ENCODE measurements at regions not wholly inside any gene's neighbourhood (a gene's known extent, or its start where the extent isn't known, plus 50 kb on each side); places are given as distances from the start of the nearest gene placed in this dataset.

DNA sequence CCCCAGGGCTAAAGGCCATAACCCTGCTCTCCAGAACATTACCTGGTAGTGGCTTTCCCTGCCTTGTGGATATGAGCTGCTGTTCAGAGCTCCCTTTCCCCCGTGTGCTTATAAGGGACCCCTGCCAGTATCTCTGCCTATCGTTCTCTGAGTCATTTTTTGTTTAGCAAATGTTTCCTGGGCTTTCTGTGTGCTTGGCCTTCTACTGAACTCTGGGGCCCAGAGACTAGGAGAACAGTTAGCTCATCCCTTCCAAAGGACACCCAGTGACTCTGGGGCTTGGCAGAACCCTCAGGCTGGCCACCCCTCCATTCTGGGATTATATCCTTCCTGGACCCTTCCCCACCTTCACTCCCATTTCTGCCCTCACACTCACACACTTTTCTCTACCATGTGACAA, 80.8 kb upstream of the POU3F1 start:
- H3K4me1 ChIP-seq (ENCODE audit: control insufficient read depth in 3 of 3, insufficient read depth in 3 of 3, low read length in 3 of 3) = peaks cover 0 to 12% (median 9%) of the 10 kb centered on the region in 3 donors
- H3K27me3 ChIP-seq (ENCODE audit: control insufficient read depth in 3 of 3, insufficient read depth in 3 of 3, low read length in 3 of 3) = peaks cover 4 to 14% (median 8%) of the 10 kb centered on the region in 3 donors
- no peaks in the 10 kb centered on the region for H3K36me3 ChIP-seq (ENCODE audit: control insufficient read depth in 3 of 3, insufficient read depth in 3 of 3, low read length in 3 of 3)
- no peak overlapping the region for H3K4me3 ChIP-seq (ENCODE audit: low read length in 3 of 3)
- no peak overlapping the region for H3K9ac ChIP-seq (ENCODE audit: low read depth in 1 of 3, low read length in 3 of 3)
- no peak overlapping the region for H3K27ac ChIP-seq (ENCODE audit: low read depth, low read length)
- H3K9me3 ChIP-seq (ENCODE audit: control insufficient read depth in 3 of 3, low read length in 3 of 3) = no peaks in the 10 kb centered on the region

DNA sequence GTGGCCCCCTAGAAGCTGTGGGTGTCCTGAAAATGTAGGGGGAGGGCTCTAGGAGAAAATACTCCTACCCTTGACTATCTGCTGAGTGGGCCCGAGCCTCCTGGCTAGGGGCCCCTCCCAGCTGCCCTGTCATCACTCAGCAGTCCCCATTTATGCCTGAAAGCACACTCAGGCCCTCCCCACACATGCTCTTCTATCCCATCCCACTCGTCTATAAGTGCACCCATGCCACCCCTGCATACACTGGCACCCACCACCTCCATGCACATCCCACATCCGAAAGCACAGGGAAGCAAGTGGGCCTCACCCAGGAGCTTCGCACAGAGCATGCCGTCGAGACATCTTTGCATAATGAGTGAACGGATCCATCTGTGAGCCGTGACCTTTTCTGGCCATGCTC, 80.4 kb upstream of the POU3F1 start:
- H3K36me3 ChIP-seq (ENCODE audit: control insufficient read depth in 3 of 3, insufficient read depth in 3 of 3, low read length in 3 of 3) = no peaks in the 10 kb centered on the region
- no peak overlapping the region for H3K9ac ChIP-seq (ENCODE audit: low read depth in 1 of 3, low read length in 3 of 3)
- no peak overlapping the region for H3K4me3 ChIP-seq (ENCODE audit: low read length in 3 of 3)
- no peak overlapping the region for H3K27ac ChIP-seq (ENCODE audit: low read depth, low read length)
- no peaks in the 10 kb centered on the region for H3K9me3 ChIP-seq (ENCODE audit: control insufficient read depth in 3 of 3, low read length in 3 of 3)
- H3K4me1 ChIP-seq (ENCODE audit: control insufficient read depth in 3 of 3, insufficient read depth in 3 of 3, low read length in 3 of 3) = peaks cover 0 to 12% (median 9%) of the 10 kb centered on the region in 3 donors
- H3K27me3 ChIP-seq (ENCODE audit: control insufficient read depth in 3 of 3, insufficient read depth in 3 of 3, low read length in 3 of 3) = peaks cover 3 to 14% (median 4%) of the 10 kb centered on the region in 3 donors

DNA sequence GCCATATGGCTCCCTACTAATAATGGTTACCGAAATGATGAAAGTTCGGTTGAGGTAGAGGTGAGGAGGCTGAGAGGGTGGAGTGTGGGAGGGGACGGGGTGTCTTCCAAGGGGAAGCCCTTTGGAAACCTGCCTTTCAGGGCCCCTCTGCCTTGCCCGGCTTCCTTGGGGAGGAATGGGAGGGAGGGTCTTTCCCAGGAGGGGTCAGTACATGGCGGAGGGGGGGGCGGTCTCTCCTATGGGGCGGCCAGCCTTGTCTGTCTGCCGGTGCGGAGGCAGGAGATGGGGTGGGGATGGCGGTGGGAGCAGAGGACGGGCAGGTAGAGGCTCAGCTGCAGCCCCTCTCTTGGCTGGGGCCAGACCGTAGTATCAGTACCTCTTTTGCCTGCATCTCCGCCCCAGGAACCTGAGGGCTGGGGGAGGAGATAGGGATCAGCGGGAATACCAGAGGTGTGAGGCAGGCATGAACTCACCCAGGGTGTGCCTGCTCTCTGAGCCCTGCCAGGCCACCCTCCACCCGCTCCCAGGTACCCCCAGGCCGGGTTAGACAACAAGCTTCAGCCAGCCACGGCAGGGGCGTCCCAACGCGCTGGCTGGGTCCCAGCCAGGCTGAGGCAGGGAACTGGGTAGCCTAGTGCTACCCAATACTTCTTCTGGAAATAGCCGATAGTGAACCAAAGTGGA, 79.4 kb upstream of the POU3F1 start:
- peaks cover 0 to 3% (median under 1%) of the 10 kb centered on the region in 3 donors for H3K4me1 ChIP-seq (ENCODE audit: control insufficient read depth in 3 of 3, insufficient read depth in 3 of 3, low read length in 3 of 3)
- H3K4me3 ChIP-seq (ENCODE audit: low read length in 3 of 3) = no peak overlapping the region
- H3K9me3 ChIP-seq (ENCODE audit: control insufficient read depth in 3 of 3, low read length in 3 of 3) = no peaks in the 10 kb centered on the region
- H3K27me3 ChIP-seq (ENCODE audit: control insufficient read depth in 3 of 3, insufficient read depth in 3 of 3, low read length in 3 of 3) = peaks cover 0 to 11% (median 0%) of the 10 kb centered on the region in 3 donors
- H3K9ac ChIP-seq (ENCODE audit: low read depth in 1 of 3, low read length in 3 of 3) = no peak overlapping the region
- no peaks in the 10 kb centered on the region for H3K36me3 ChIP-seq (ENCODE audit: control insufficient read depth in 3 of 3, insufficient read depth in 3 of 3, low read length in 3 of 3)
- no peak overlapping the region for H3K27ac ChIP-seq (ENCODE audit: low read depth, low read length)

DNA sequence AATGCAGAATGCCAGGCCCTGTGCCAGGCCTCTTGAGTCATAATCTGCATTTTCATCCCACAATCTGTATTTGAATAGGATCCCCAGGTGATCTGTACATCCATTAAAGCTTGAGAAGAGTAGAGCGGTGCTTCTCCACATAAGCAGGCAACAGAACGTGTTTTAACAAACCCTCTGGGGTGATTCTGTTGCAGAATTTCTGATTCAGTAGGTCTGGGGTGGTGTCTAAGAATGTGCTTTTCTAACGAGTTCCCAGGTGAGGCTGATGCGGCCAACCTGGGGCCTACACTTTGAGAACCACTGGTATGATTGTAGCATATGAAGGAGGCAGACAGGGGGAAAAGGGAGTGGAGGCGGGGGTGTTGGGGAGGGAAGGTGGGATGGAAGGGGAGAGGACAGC, 78.4 kb upstream of the POU3F1 start:
- Histone ChIP-seq H3K36me3 (ENCODE audit: control insufficient read depth in 3 of 3, insufficient read depth in 3 of 3, low read length in 3 of 3) (no peaks in the 10 kb centered on the region), H3K4me3 (ENCODE audit: low read length in 3 of 3) (no peak overlapping the region), H3K4me1 (ENCODE audit: control insufficient read depth in 3 of 3, insufficient read depth in 3 of 3, low read length in 3 of 3) (no peaks in the 10 kb centered on the region), H3K27ac (ENCODE audit: low read depth, low read length) (no peak overlapping the region), H3K27me3 (ENCODE audit: control insufficient read depth in 3 of 3, insufficient read depth in 3 of 3, low read length in 3 of 3) (peaks cover 0 to 11% (median 0%) of the 10 kb centered on the region in 3 donors), H3K9ac (ENCODE audit: low read depth in 1 of 3, low read length in 3 of 3) (no peak overlapping the region), H3K9me3 (ENCODE audit: control insufficient read depth in 3 of 3, low read length in 3 of 3) (no peaks in the 10 kb centered on the region)

DNA sequence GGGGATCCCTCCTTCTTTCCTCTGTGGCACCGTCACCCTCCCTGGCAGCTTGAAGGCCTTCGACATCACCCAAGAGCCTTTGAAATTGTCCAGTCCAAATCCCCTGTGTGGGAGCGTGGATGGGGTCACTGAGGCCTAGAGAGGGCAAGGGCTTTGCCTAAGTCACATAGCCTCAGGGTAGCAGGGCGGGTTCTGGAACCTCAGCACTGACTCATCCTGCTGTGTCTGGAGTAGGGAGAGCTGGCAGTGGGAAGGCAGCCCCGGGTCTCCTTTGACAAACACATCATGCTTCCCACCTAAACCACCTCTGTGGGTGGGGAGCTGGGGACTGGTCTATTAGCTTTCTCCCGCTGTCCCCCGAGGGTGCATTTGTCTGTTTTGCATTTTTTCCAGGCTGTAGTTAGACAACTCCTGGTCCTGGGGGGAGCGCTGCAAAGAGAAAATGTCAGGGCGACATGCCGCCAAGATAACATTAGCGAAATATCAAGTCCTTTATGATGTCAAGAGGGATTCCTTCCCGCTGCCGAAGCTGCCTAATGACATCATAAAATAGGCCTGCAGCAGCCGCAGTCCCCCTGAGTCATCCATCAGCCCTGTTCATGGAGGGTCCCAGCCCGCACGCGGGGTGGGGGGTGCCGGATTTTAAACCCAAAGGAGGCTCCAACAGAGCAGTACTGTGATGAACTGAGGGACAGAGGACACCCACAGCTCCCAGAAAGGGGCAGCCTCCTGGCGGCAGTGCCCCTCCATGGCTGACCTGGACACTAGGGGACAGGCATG, 77.0 kb upstream of the POU3F1 start:
- Histone ChIP-seq H3K36me3 (ENCODE audit: control insufficient read depth in 3 of 3, insufficient read depth in 3 of 3, low read length in 3 of 3) (no peaks in the 10 kb centered on the region), H3K4me1 (ENCODE audit: control insufficient read depth in 3 of 3, insufficient read depth in 3 of 3, low read length in 3 of 3) (peaks cover 0 to 3% (median 0%) of the 10 kb centered on the region in 3 donors), H3K4me3 (ENCODE audit: low read length in 3 of 3) (no peak overlapping the region), H3K9ac (ENCODE audit: low read depth in 1 of 3, low read length in 3 of 3) (no peak overlapping the region), H3K9me3 (ENCODE audit: control insufficient read depth in 3 of 3, low read length in 3 of 3) (no peaks in the 10 kb centered on the region), H3K27ac (ENCODE audit: low read depth, low read length) (no peak overlapping the region), H3K27me3 (ENCODE audit: control insufficient read depth in 3 of 3, insufficient read depth in 3 of 3, low read length in 3 of 3) (peaks cover 0 to 13% (median 0%) of the 10 kb centered on the region in 3 donors)

DNA sequence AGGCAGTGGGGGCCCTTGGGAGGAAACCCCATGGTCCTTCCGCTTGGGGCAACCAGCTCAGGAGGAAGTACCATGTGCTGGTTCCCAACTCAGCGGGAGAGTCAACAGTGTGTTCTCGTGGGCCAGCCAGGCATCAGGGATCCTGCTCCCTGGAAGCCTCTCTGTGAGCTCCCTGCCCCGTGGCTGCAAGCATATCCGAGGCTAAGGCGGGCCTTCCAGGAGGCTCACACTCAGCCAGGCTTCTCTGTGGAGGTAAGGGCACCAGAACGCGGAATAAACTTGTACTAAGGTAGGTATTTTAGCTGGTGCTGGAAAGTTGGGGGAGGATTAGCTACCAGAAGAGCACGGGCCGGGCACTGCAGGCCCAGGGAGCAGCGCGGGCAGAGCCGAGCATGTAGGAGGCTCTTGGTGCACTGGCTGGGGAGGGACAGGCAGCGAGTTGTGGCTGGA, 74.7 kb upstream of the POU3F1 start:
- H3K4me1 ChIP-seq (ENCODE audit: control insufficient read depth in 3 of 3, insufficient read depth in 3 of 3, low read length in 3 of 3) = peaks cover 0 to 3% (median 0%) of the 10 kb centered on the region in 3 donors
- H3K36me3 ChIP-seq (ENCODE audit: control insufficient read depth in 3 of 3, insufficient read depth in 3 of 3, low read length in 3 of 3) = no peaks in the 10 kb centered on the region
- H3K9ac ChIP-seq (ENCODE audit: low read depth in 1 of 3, low read length in 3 of 3) = no peak overlapping the region
- H3K27me3 ChIP-seq (ENCODE audit: control insufficient read depth in 3 of 3, insufficient read depth in 3 of 3, low read length in 3 of 3) = peaks cover 0 to 5% (median 0%) of the 10 kb centered on the region in 3 donors
- no peak overlapping the region for H3K27ac ChIP-seq (ENCODE audit: low read depth, low read length)
- no peaks in the 10 kb centered on the region for H3K9me3 ChIP-seq (ENCODE audit: control insufficient read depth in 3 of 3, low read length in 3 of 3)
- no peak overlapping the region for H3K4me3 ChIP-seq (ENCODE audit: low read length in 3 of 3)

DNA sequence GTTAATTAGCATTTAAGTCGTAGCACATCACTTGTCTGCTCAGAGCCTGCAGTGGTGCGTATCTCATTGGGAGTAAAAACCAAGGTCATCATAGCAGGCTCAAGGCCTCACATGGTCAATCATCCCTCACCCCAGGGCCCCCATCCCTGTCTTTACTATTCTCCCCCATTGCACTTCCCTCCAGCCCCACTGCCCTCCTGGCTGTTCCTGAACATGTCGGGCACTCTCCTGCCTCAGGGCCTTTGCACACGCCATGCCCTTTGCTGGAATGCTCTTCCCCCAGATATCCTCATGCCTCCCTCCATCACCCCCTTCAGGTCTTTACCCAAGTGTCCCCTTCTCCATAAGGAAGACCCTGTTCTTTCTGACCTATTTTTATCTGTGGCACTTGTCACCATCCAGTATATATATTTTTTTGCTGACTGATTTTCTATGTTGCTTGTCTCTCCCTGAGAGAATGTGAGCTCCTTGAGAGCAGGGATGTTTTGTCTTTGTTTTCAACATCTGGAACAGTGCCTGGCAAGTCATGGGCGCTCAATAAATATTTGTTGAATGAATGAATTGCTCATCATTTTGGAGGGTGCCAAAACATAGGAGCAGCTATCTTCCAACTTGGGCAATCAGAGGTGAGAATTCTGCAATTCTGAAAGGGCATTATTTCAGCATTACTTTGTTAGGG, 74.1 kb upstream of the POU3F1 start:
- H3K36me3 ChIP-seq (ENCODE audit: control insufficient read depth in 3 of 3, insufficient read depth in 3 of 3, low read length in 3 of 3) = no peaks in the 10 kb centered on the region
- no peak overlapping the region for H3K27ac ChIP-seq (ENCODE audit: low read depth, low read length)
- no peaks in the 10 kb centered on the region for H3K9me3 ChIP-seq (ENCODE audit: control insufficient read depth in 3 of 3, low read length in 3 of 3)
- H3K9ac ChIP-seq (ENCODE audit: low read depth in 1 of 3, low read length in 3 of 3) = no peak overlapping the region
- H3K4me3 ChIP-seq (ENCODE audit: low read length in 3 of 3) = no peak overlapping the region
- peaks cover 0 to 3% (median 0%) of the 10 kb centered on the region in 3 donors for H3K4me1 ChIP-seq (ENCODE audit: control insufficient read depth in 3 of 3, insufficient read depth in 3 of 3, low read length in 3 of 3)
- peaks cover 0 to 2% (median 0%) of the 10 kb centered on the region in 3 donors for H3K27me3 ChIP-seq (ENCODE audit: control insufficient read depth in 3 of 3, insufficient read depth in 3 of 3, low read length in 3 of 3)

DNA sequence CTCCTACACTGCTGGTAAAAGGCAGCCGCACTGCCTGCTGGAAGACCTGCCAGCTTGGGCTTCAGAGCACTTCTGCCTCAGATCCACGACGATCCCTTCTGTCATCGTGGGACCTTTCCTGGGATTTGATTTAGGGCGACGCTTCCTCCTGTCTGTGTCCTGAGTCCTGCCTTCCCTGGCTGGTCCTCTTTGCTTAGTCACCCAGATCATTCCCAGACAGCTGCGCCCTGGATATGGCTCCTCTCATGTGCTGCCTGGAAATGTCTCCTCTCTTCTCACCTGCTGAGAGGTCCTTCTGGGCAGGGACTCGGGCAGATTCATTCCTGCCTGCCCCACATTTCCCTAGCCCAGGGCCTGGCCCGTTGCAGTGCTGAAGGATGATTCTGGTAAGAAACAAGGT, 72.4 kb upstream of the POU3F1 start:
- H3K4me3 ChIP-seq (ENCODE audit: low read length in 3 of 3) = no peak overlapping the region
- no peaks in the 10 kb centered on the region for H3K36me3 ChIP-seq (ENCODE audit: control insufficient read depth in 3 of 3, insufficient read depth in 3 of 3, low read length in 3 of 3)
- peaks cover 0 to 9% (median 3%) of the 10 kb centered on the region in 3 donors for H3K4me1 ChIP-seq (ENCODE audit: control insufficient read depth in 3 of 3, insufficient read depth in 3 of 3, low read length in 3 of 3)
- no peak overlapping the region for H3K27ac ChIP-seq (ENCODE audit: low read depth, low read length)
- H3K9me3 ChIP-seq (ENCODE audit: control insufficient read depth in 3 of 3, low read length in 3 of 3) = no peaks in the 10 kb centered on the region
- H3K27me3 ChIP-seq (ENCODE audit: control insufficient read depth in 3 of 3, insufficient read depth in 3 of 3, low read length in 3 of 3) = peaks cover 0 to 2% (median 0%) of the 10 kb centered on the region in 3 donors
- H3K9ac ChIP-seq (ENCODE audit: low read depth in 1 of 3, low read length in 3 of 3) = no peak overlapping the region

DNA sequence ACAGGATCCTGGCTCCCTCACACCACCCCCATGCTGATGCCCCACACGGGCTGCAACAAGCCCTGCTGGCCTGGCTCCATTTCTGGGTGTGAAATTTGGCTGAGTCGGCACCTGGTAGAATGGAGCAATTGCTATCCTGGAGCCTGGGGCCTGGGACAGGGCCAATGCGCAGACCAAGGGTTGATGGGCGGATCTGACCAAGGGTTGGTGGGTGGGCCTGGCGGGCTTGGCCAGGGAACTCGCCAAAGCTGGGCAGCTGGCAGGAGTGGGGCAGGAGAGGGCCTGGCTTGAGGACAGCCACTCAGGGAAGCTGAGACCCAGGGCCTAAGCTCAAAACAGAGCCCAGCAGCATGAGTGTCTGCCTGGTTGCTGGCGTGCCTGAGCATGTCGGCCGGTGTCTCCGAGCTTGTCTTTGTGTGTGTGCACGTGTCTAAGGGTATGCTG, 70.9 kb upstream of the POU3F1 start:
- H3K4me1 ChIP-seq (ENCODE audit: control insufficient read depth in 3 of 3, insufficient read depth in 3 of 3, low read length in 3 of 3) = peaks cover 0 to 10% (median 3%) of the 10 kb centered on the region in 3 donors

More for the DNA sequence above, 70.9 kb upstream of the POU3F1 start:
- Histone ChIP-seq H3K27ac (ENCODE audit: low read depth, low read length) (no peak overlapping the region), H3K9ac (ENCODE audit: low read depth in 1 of 3, low read length in 3 of 3) (no peak overlapping the region), H3K4me3 (ENCODE audit: low read length in 3 of 3) (no peak overlapping the region), H3K27me3 (ENCODE audit: control insufficient read depth in 3 of 3, insufficient read depth in 3 of 3, low read length in 3 of 3) (peaks cover 0 to 2% (median 0%) of the 10 kb centered on the region in 3 donors), H3K36me3 (ENCODE audit: control insufficient read depth in 3 of 3, insufficient read depth in 3 of 3, low read length in 3 of 3) (no peaks in the 10 kb centered on the region), H3K9me3 (ENCODE audit: control insufficient read depth in 3 of 3, low read length in 3 of 3) (no peaks in the 10 kb centered on the region)

All from skeletal muscle tissue (tissue), 3 donors.